Tibial artery (tissue), 4 donors: ENCODE measurements at regions not wholly inside any gene's neighbourhood (a gene's known extent, or its start where the extent isn't known, plus 50 kb on each side); places are given as distances from the start of the nearest gene placed in this dataset.
A peak's percentile ranks its signal among the peaks of the same experiment; 100 is the strongest.

Experiments used
- DNase-seq, 2 donors: peaks; one replicate each; pipeline ENCODE4 v3.0.0-alpha.2; 2019
- H3K27ac ChIP-seq, 2 donors: fragments of 200-600 bp; sonication (generic) in 1 of 2; 1 replicate in 1 of 2; 2 replicates in 1 of 2; pipeline ENCODE4 v1.5.1; 2018 to 2019; ENCODE audit warnings: mild to moderate bottlenecking in 1 of 2
- H3K27me3 ChIP-seq, 2 donors: fragments of 200-600 bp; sonication (generic) in 1 of 2; one replicate each; pipeline versions ENCODE4 v1.5.1 to v1.6.0; 2016 to 2019
- H3K36me3 ChIP-seq, 3 donors: fragments of 200-600 bp; sonication (generic) in 2 of 3; one replicate each; pipeline ENCODE4 v1.5.1; 2016 to 2019; ENCODE audit warnings: mild to moderate bottlenecking in 2 of 3
- H3K4me1 ChIP-seq, 4 donors: fragments of 200-600 bp; sonication (generic) in 2 of 4; 1 replicate in 3 of 4; 2 replicates in 1 of 4; pipeline ENCODE4 v1.5.1; 2016 to 2019
- H3K4me3 ChIP-seq, 2 donors: fragments of 200-600 bp; sonication (generic) in 1 of 2; 1 replicate in 1 of 2; 2 replicates in 1 of 2; pipeline ENCODE4 v1.5.1; 2018 to 2019; ENCODE audit warnings: mild to moderate bottlenecking in 2 of 2
- H3K9me3 ChIP-seq, 3 donors: fragments of 200-600 bp; sonication (generic) in 1 of 3; one replicate each; pipeline ENCODE4 v1.5.1; 2016 to 2019
- intact Hi-C: fragments of 100-400 bp; cut with DNase I; formaldehyde crosslinking; loops from one replicate; pipeline ENCODE4 v1.15.0; 2023; ENCODE audit warnings: low total_unique reads
- TF ChIP-seq, protein P1 (sequence below), 2 experiments: fragments of 200-600 bp in 1 of 2; fragments of 450-650 bp in 1 of 2; IDR thresholded peaks; one replicate each; pipeline ENCODE4 v1.5.1; 2017 to 2019; ENCODE audit warnings: antibody characterized with exemption in 2 of 2, mild to moderate bottlenecking in 1 of 2, moderate library complexity in 1 of 2

- no peak overlapping the region for H3K4me3 ChIP-seq
- H3K27me3 ChIP-seq: no peaks in the 10 kb centered on the region
- TF ChIP-seq, protein P1, sequence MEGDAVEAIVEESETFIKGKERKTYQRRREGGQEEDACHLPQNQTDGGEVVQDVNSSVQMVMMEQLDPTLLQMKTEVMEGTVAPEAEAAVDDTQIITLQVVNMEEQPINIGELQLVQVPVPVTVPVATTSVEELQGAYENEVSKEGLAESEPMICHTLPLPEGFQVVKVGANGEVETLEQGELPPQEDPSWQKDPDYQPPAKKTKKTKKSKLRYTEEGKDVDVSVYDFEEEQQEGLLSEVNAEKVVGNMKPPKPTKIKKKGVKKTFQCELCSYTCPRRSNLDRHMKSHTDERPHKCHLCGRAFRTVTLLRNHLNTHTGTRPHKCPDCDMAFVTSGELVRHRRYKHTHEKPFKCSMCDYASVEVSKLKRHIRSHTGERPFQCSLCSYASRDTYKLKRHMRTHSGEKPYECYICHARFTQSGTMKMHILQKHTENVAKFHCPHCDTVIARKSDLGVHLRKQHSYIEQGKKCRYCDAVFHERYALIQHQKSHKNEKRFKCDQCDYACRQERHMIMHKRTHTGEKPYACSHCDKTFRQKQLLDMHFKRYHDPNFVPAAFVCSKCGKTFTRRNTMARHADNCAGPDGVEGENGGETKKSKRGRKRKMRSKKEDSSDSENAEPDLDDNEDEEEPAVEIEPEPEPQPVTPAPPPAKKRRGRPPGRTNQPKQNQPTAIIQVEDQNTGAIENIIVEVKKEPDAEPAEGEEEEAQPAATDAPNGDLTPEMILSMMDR (IDR thresholded peaks at IDR 0.05): no peak
- H3K36me3 ChIP-seq: no peaks in the 10 kb centered on the region
- H3K9me3 ChIP-seq: no peaks in the 10 kb centered on the region
- H3K27ac ChIP-seq: no peak overlapping the region
- H3K4me1 ChIP-seq: peaks cover 0 to 12% (median 2%) of the 10 kb centered on the region in 4 donors
- intact Hi-C loops: no loop called here
- DNase-seq: no peak
Measured at GRCh38 chr2:397926-398325, 110.0 kb upstream of the ALKAL2 start.

- H3K27me3 ChIP-seq: no peaks in the 10 kb centered on the region
- TF ChIP-seq, protein P1 (IDR thresholded peaks at IDR 0.05): no peak
- intact Hi-C loops: no loop called here
- no peak overlapping the region for H3K4me3 ChIP-seq
- no peak overlapping the region for H3K27ac ChIP-seq
- no peak for DNase-seq
- peaks cover 0 to 12% (median 2%) of the 10 kb centered on the region in 4 donors for H3K4me1 ChIP-seq
- no peaks in the 10 kb centered on the region for H3K9me3 ChIP-seq
- no peaks in the 10 kb centered on the region for H3K36me3 ChIP-seq
Measured at GRCh38 chr2:397521-397920, 109.6 kb upstream of the ALKAL2 start.

DNA sequence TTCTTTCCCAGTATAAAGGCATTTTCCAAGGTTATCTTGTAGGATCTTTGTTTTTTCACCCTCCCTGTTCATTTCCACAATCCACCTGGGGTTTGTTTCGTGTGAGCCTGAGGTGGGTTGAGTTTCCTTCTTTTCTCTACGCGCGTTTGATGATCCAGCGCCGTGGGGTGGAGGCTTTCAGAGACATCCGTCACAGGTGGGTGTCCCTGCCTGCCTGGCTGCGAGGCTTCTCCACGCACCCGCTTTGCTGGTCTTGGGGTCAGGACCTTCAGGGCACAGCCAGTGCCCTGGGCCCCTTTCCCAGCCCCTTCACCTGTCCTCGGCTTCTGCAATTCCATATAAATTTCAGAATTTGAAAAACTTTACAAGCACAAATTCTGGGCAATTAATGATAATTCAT is 109.0 kb upstream of the ALKAL2 start:
- Histone ChIP-seq H3K27me3 (no peaks in the 10 kb centered on the region), H3K9me3 (no peaks in the 10 kb centered on the region), H3K4me1 (peaks cover 0 to 12% (median 2%) of the 10 kb centered on the region in 4 donors), H3K4me3 (no peak overlapping the region), H3K27ac (no peak overlapping the region), H3K36me3 (no peaks in the 10 kb centered on the region)
- TF ChIP-seq, protein P1 (IDR thresholded peaks at IDR 0.05): no peak
- DNase-seq: no peak
- intact Hi-C loops: no loop called here

GRCh38 chr2:395886-396285 is 108.0 kb upstream of the ALKAL2 start:
- H3K36me3 ChIP-seq: no peaks in the 10 kb centered on the region
- no peak overlapping the region for H3K4me3 ChIP-seq
- no peaks in the 10 kb centered on the region for H3K9me3 ChIP-seq
- DNase-seq: no peak
- H3K4me1 ChIP-seq: peaks cover 0 to 12% (median 2%) of the 10 kb centered on the region in 4 donors
- intact Hi-C loops: no loop called here
- peak overlapping the region in 1 of 2 donors; percentile 37 for H3K27ac ChIP-seq
- TF ChIP-seq, protein P1 (IDR thresholded peaks at IDR 0.05): no peak
- no peaks in the 10 kb centered on the region for H3K27me3 ChIP-seq

- no peaks in the 10 kb centered on the region for H3K36me3 ChIP-seq
- intact Hi-C loops: no loop called here
- no peak for DNase-seq
- peaks cover 0 to 12% (median 2%) of the 10 kb centered on the region in 4 donors for H3K4me1 ChIP-seq
- H3K27ac ChIP-seq: no peak overlapping the region
- TF ChIP-seq, protein P1 (IDR thresholded peaks at IDR 0.05): no peak
- no peaks in the 10 kb centered on the region for H3K9me3 ChIP-seq
- no peak overlapping the region for H3K4me3 ChIP-seq
- no peaks in the 10 kb centered on the region for H3K27me3 ChIP-seq
Measured at GRCh38 chr2:393711-394696, 106.1 kb upstream of the ALKAL2 start.
